Tibial nerve (tissue), 3 donors: ENCODE measurements at regions not wholly inside any gene's neighbourhood (a gene's known extent, or its start where the extent isn't known, plus 50 kb on each side); places are given as distances from the start of the nearest gene placed in this dataset.

ENCODE experiments used
- CTCF ChIP-seq, 5 experiments: fragments of 200-600 bp in 3 of 5; fragments of 450-650 bp in 2 of 5; sonication (generic) in 3 of 5; IDR thresholded peaks; one replicate each; pipeline ENCODE4 v1.5.1; 2016 to 2019; ENCODE audit warnings: antibody characterized with exemption in 5 of 5, mild to moderate bottlenecking in 3 of 5, moderate library complexity in 2 of 5
- POLR2A ChIP-seq, 2 donors: fragments of 450-650 bp; IDR thresholded peaks; one replicate each; pipeline ENCODE4 v1.6.1; 2017; ENCODE audit warnings: antibody characterized with exemption in 2 of 2, mild to moderate bottlenecking in 2 of 2, moderate library complexity in 2 of 2

- TF ChIP-seq POLR2A (IDR thresholded peaks at IDR 0.05), result no peak
- TF ChIP-seq CTCF (IDR thresholded peaks at IDR 0.05), result no peak
Observed at GRCh38 chr4:126715681-126716080, 917.1 kb upstream of the INTU start.
